ENCODE measurements at regions not wholly inside any gene's neighbourhood (a gene's known extent, or its start where the extent isn't known, plus 50 kb on each side); places are given as distances from the start of the nearest gene placed in this dataset.

- Histone ChIP-seq H3K4me3 (ENCODE audit: low read length) (no peak overlapping the region), H3K9me2 (replicated peaks; ENCODE audit: insufficient read depth, low read length) (no peaks in the 10 kb centered on the region), H3K4me1 (ENCODE audit: low read length) (no peaks in the 10 kb centered on the region), H2AFZ (ENCODE audit: low read length) (no peak overlapping the region), H3K79me2 (ENCODE audit: low read length) (no peaks in the 10 kb centered on the region), H3K4me2 (ENCODE audit: low read depth, low read length) (no peak overlapping the region), H3K27ac (ENCODE audit: low read length) (no peak overlapping the region), H3F3A (ENCODE audit: insufficient read depth, low read length) (no peaks in the 10 kb centered on the region), H3K9ac (ENCODE audit: low read length) (no peak overlapping the region), H3K9me3 (replicated peaks; ENCODE audit: insufficient read depth, low read length) (no peaks in the 10 kb centered on the region), H3K27me3 (replicated peaks; ENCODE audit: insufficient read depth, low read length) (peaks cover 50% of the 10 kb centered on the region), H3K36me3 (replicated peaks; ENCODE audit: insufficient read depth, low read length) (no peaks in the 10 kb centered on the region), H4K20me1 (ENCODE audit: insufficient read depth, low read length) (no peaks in the 10 kb centered on the region)
- no peak for TF ChIP-seq EZH2 (optimal IDR thresholded peaks at IDR 0.05; ENCODE audit: low read depth, low read length)
- TF ChIP-seq CTCF (IDR thresholded peaks at IDR 0.05; ENCODE audit: low read length), result no peak
- TF ChIP-seq EZH2phosphoT487 (IDR thresholded peaks at IDR 0.05; ENCODE audit: low read length), result no peak
- DNase-seq, result no peak
These were observed 174.7 kb downstream of the MN1 start for GRCh38 chr22:27626675-27627443.

- Histone ChIP-seq H3K27ac (ENCODE audit: low read length) (no peak overlapping the region), H3K9me3 (replicated peaks; ENCODE audit: insufficient read depth, low read length) (no peaks in the 10 kb centered on the region), H2AFZ (ENCODE audit: low read length) (no peak overlapping the region)
These were observed 174.1 kb downstream of the MN1 start for GRCh38 chr22:27627444-27627833.

GRCh38 chr22:27627901-27628300, 173.7 kb downstream of the MN1 start:
- H3K4me3 ChIP-seq (ENCODE audit: low read length), result no peak overlapping the region
- no peaks in the 10 kb centered on the region for H3K36me3 ChIP-seq (replicated peaks; ENCODE audit: insufficient read depth, low read length)
- H4K20me1 ChIP-seq (ENCODE audit: insufficient read depth, low read length), result no peaks in the 10 kb centered on the region
- H3F3A ChIP-seq (ENCODE audit: insufficient read depth, low read length), result no peaks in the 10 kb centered on the region
- no peaks in the 10 kb centered on the region for H3K9me2 ChIP-seq (replicated peaks; ENCODE audit: insufficient read depth, low read length)
- H2AFZ ChIP-seq (ENCODE audit: low read length), result no peak overlapping the region
- TF ChIP-seq EZH2 (optimal IDR thresholded peaks at IDR 0.05; ENCODE audit: low read depth, low read length) (no peak), CTCF (IDR thresholded peaks at IDR 0.05; ENCODE audit: low read length) (no peak), EZH2phosphoT487 (IDR thresholded peaks at IDR 0.05; ENCODE audit: low read length) (no peak)
- DNase-seq, result no peak
- H3K4me2 ChIP-seq (ENCODE audit: low read depth, low read length), result no peak overlapping the region
- H3K9me3 ChIP-seq (replicated peaks; ENCODE audit: insufficient read depth, low read length), result no peaks in the 10 kb centered on the region
- H3K4me1 ChIP-seq (ENCODE audit: low read length), result no peaks in the 10 kb centered on the region
- H3K9ac ChIP-seq (ENCODE audit: low read length), result no peak overlapping the region
- H3K27me3 ChIP-seq (replicated peaks; ENCODE audit: insufficient read depth, low read length), result peaks cover 41% of the 10 kb centered on the region
- H3K79me2 ChIP-seq (ENCODE audit: low read length), result no peaks in the 10 kb centered on the region
- no peak overlapping the region for H3K27ac ChIP-seq (ENCODE audit: low read length)

More at GRCh38 chr22:27627444-27627833, 174.1 kb downstream of the MN1 start:
- H3K4me3 ChIP-seq (ENCODE audit: low read length), result no peak overlapping the region
- no peaks in the 10 kb centered on the region for H3F3A ChIP-seq (ENCODE audit: insufficient read depth, low read length)
- peaks cover 45% of the 10 kb centered on the region for H3K27me3 ChIP-seq (replicated peaks; ENCODE audit: insufficient read depth, low read length)
- no peak overlapping the region for H3K4me2 ChIP-seq (ENCODE audit: low read depth, low read length)
- no peaks in the 10 kb centered on the region for H3K36me3 ChIP-seq (replicated peaks; ENCODE audit: insufficient read depth, low read length)
- no peak overlapping the region for H3K9ac ChIP-seq (ENCODE audit: low read length)
- no peaks in the 10 kb centered on the region for H4K20me1 ChIP-seq (ENCODE audit: insufficient read depth, low read length)
- TF ChIP-seq EZH2phosphoT487 (IDR thresholded peaks at IDR 0.05; ENCODE audit: low read length) (no peak), EZH2 (optimal IDR thresholded peaks at IDR 0.05; ENCODE audit: low read depth, low read length) (no peak), CTCF (IDR thresholded peaks at IDR 0.05; ENCODE audit: low read length) (no peak)
- H3K79me2 ChIP-seq (ENCODE audit: low read length), result no peaks in the 10 kb centered on the region
- no peaks in the 10 kb centered on the region for H3K9me2 ChIP-seq (replicated peaks; ENCODE audit: insufficient read depth, low read length)
- no peaks in the 10 kb centered on the region for H3K4me1 ChIP-seq (ENCODE audit: low read length)
- no peak for DNase-seq

Measured in MM.1S (cell line).